ENCODE measurements at regions not wholly inside any gene's neighbourhood (a gene's known extent, or its start where the extent isn't known, plus 50 kb on each side); places are given as distances from the start of the nearest gene placed in this dataset.

DNA sequence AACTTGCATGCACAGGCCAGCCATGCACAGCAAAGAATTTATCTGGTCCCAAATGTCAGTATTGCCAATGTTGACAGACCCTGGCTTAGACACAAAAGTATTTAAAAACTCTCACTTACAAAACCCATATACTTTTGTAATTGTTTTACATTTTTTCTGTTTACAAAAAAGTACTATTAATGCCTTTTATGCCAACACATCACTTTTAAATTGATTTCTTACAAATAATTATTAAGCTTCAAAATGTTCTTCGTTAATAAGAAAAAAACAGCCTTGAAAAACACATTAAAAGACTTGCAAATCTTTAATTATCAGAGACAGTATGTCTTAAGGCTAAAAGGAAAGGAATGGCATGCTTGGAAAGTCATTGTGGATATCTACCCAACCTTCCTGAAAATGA is 181.3 kb upstream of the TWIST2 start:
- TF ChIP-seq EZH2 (IDR thresholded peaks at IDR 0.05; ENCODE audit: low read length, missing control alignments) (no peak), CTCF (conservative IDR thresholded peaks at IDR 0.05 in 1 of 2, IDR thresholded peaks at IDR 0.05 in 1 of 2; ENCODE audit: low read depth in 1 of 2, low read length in 2 of 2) (no peak)

Measured in fibroblast of lung (primary cell).